Left lung (tissue), 4 donors: ENCODE measurements at regions not wholly inside any gene's neighbourhood (a gene's known extent, or its start where the extent isn't known, plus 50 kb on each side); places are given as distances from the start of the nearest gene placed in this dataset.

Experiments
- ATAC-seq: fragments of 200-7000 bp; cut with Tn5 transposase; one replicate; pipeline ENCODE4 v1.9.1; 2020; ENCODE audit warnings: moderate library complexity
- DNase-seq, 4 donors: peaks; one replicate each; pipeline ENCODE4 v3.0.0-alpha.2; 2013 to 2020
- H3K27ac ChIP-seq, 2 donors: fragments of 200-600 bp; sonication (generic) in 1 of 2; one replicate each; pipeline versions ENCODE4 v1.5.0 to v1.8.0; 2020 to 2021
- H3K27me3 ChIP-seq, 2 donors: fragments of 200-600 bp; sonication (generic) in 1 of 2; one replicate each; pipeline versions ENCODE4 v1.5.0 to v1.8.0; 2020 to 2021
- H3K36me3 ChIP-seq, 2 donors: fragments of 200-600 bp; sonication (generic) in 1 of 2; one replicate each; pipeline versions ENCODE4 v1.5.0 to v1.8.0; 2020 to 2021
- H3K4me1 ChIP-seq, 2 donors: fragments of 200-600 bp; one replicate each; pipeline ENCODE4 v1.8.0; 2021
- H3K4me3 ChIP-seq, 2 donors: fragments of 200-600 bp; sonication (generic) in 1 of 2; one replicate each; pipeline versions ENCODE4 v1.5.0 to v1.8.0; 2020 to 2021; ENCODE audit warnings: mild to moderate bottlenecking in 1 of 2
- H3K9me3 ChIP-seq, 2 donors: fragments of 200-600 bp; sonication (generic) in 1 of 2; one replicate each; pipeline versions ENCODE4 v1.5.0 to v1.8.0; 2020 to 2021
- intact Hi-C, 2 donors: fragments of 100-400 bp; cut with DNase I; formaldehyde crosslinking; loops; one replicate each; pipeline versions ENCODE4 v1.11.2 to v1.14.2; 2022
- TF ChIP-seq, protein P1 (sequence below), 2 donors: fragments of 200-600 bp; sonication (generic) in 1 of 2; IDR thresholded peaks; one replicate each; pipeline versions ENCODE4 v1.5.0 to v1.8.0; 2021; ENCODE audit warnings: antibody characterized with exemption in 2 of 2
- donor health status: DM: no; HTN: yes; CAD: no.
- donor health status: DM: no; HTN: no; CAD: no.

- DNase-seq: no peak
- Histone ChIP-seq H3K27ac (no peak overlapping the region), H3K36me3 (no peaks in the 10 kb centered on the region)
Observed at GRCh38 chr4:18214411-18215055, 193.0 kb upstream of the LCORL start.

DNA sequence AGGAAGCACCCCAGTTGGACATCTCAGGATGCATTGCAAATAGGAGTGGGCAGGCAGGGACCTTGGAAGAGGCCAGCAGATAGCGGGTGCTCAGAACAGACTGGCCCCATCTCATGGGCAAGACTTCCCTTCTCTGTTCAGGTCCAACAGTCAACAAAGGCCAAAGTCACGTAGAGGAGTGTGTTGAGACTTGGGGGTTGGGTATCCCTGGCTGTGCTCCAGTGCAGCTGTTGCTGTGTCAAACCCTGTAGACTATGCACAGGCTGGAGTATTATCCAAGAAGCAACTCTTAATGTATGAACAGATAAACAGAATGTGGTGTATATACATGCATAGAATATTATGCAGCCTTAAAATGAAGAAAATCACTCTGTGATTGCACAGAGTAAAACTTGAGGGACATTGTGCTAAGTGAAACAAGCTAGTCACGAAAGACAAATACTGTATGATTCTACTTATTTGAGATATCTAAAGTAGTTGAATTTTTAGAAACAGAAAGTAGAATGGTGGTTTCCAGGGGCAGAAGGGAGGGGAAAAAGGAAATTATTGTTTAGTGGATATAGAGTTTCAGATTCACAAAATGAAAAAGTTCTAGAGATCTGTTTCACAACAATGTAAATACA, 192.1 kb upstream of the LCORL start:
- Histone ChIP-seq H3K9me3 (peaks cover 0 to 7% of the 10 kb centered on the region in 2 donors), H3K36me3 (no peaks in the 10 kb centered on the region), H3K27me3 (no peaks in the 10 kb centered on the region), H3K4me1 (no peaks in the 10 kb centered on the region), H3K27ac (no peak overlapping the region), H3K4me3 (no peak overlapping the region)
- intact Hi-C loops: no loop called here
- TF ChIP-seq, protein P1, sequence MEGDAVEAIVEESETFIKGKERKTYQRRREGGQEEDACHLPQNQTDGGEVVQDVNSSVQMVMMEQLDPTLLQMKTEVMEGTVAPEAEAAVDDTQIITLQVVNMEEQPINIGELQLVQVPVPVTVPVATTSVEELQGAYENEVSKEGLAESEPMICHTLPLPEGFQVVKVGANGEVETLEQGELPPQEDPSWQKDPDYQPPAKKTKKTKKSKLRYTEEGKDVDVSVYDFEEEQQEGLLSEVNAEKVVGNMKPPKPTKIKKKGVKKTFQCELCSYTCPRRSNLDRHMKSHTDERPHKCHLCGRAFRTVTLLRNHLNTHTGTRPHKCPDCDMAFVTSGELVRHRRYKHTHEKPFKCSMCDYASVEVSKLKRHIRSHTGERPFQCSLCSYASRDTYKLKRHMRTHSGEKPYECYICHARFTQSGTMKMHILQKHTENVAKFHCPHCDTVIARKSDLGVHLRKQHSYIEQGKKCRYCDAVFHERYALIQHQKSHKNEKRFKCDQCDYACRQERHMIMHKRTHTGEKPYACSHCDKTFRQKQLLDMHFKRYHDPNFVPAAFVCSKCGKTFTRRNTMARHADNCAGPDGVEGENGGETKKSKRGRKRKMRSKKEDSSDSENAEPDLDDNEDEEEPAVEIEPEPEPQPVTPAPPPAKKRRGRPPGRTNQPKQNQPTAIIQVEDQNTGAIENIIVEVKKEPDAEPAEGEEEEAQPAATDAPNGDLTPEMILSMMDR (IDR thresholded peaks at IDR 0.05): no peak
- DNase-seq: no peak
- no peak for ATAC-seq

More at GRCh38 chr4:18214411-18215055, 193.0 kb upstream of the LCORL start:
- ATAC-seq: no peak
- Histone ChIP-seq H3K4me1 (no peaks in the 10 kb centered on the region), H3K4me3 (no peak overlapping the region), H3K27me3 (no peaks in the 10 kb centered on the region), H3K9me3 (peaks cover 0 to 7% of the 10 kb centered on the region in 2 donors)
- intact Hi-C loops: no loop called here
- TF ChIP-seq, protein P1 (IDR thresholded peaks at IDR 0.05): no peak

DNA sequence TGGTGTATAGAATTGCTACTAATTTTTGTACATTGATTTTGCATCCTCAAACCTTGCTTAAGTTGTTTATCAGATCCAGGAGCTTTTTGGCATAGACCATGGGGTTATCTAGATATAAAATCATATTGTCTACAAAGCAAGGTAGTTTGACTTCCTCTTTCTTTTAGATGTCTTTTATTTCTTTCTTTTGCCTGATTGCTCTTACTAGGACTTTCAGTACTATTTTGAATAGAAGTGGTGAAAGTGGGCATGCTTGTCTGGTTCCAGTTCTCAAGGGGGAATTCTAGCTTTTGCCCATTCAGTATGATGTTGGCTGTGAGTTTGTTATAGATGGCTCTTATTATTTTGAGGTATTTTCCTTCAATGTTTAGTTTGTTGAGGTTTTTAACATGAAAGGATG, 187.9 kb upstream of the LCORL start:
- ATAC-seq (no peak), DNase-seq (no peak)
- H3K27me3 ChIP-seq: no peaks in the 10 kb centered on the region
- intact Hi-C loops: no loop called here
- no peaks in the 10 kb centered on the region for H3K36me3 ChIP-seq
- TF ChIP-seq, protein P1 (IDR thresholded peaks at IDR 0.05): no peak
- H3K4me1 ChIP-seq: no peaks in the 10 kb centered on the region
- no peak overlapping the region for H3K4me3 ChIP-seq
- H3K9me3 ChIP-seq: peaks cover 0 to 2% of the 10 kb centered on the region in 2 donors
- no peak overlapping the region for H3K27ac ChIP-seq

DNA sequence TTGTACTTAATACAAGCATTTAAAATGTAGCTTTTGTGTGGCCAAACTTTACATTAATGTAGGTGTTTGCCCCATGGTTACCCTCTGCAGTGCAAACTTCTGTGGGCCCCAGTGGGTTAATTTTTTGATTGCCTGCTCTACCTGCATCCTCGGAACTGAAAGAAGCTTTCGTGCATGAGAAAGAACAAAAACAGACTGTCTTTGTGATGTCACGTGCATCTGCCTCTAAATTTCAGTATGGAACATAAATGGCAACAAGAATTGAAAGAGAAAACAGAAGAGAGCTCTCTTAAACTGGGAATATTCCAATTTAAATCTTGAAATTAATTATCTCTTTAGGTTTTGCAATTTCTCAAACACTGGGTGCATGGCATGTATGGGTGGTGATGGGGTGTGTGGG, 182.4 kb upstream of the LCORL start:
- H3K4me3 ChIP-seq: no peak overlapping the region
- ATAC-seq: no peak
- intact Hi-C loops: no loop called here
- H3K9me3 ChIP-seq: no peaks in the 10 kb centered on the region
- H3K4me1 ChIP-seq: no peaks in the 10 kb centered on the region
- no peaks in the 10 kb centered on the region for H3K36me3 ChIP-seq
- no peaks in the 10 kb centered on the region for H3K27me3 ChIP-seq
- no peak for DNase-seq
- H3K27ac ChIP-seq: no peak overlapping the region
- TF ChIP-seq, protein P1 (IDR thresholded peaks at IDR 0.05): no peak

GRCh38 chr4:18202486-18202885, 180.9 kb upstream of the LCORL start:
- intact Hi-C loops: no loop called here
- TF ChIP-seq, protein P1 (IDR thresholded peaks at IDR 0.05): no peak
- H3K4me1 ChIP-seq: no peaks in the 10 kb centered on the region
- no peak overlapping the region for H3K4me3 ChIP-seq
- H3K36me3 ChIP-seq: no peaks in the 10 kb centered on the region
- no peaks in the 10 kb centered on the region for H3K27me3 ChIP-seq
- no peak overlapping the region for H3K27ac ChIP-seq
- ATAC-seq (no peak), DNase-seq (no peak)
- H3K9me3 ChIP-seq: no peaks in the 10 kb centered on the region
